ENCODE measurements at regions not wholly inside any gene's neighbourhood (a gene's known extent, or its start where the extent isn't known, plus 50 kb on each side); places are given as distances from the start of the nearest gene placed in this dataset.
"Not testable (repeated sequence)": the region's sequence is repeated elsewhere in the genome, so short reads cannot be mapped to it uniquely, and the experiment has no call there.

DNA sequence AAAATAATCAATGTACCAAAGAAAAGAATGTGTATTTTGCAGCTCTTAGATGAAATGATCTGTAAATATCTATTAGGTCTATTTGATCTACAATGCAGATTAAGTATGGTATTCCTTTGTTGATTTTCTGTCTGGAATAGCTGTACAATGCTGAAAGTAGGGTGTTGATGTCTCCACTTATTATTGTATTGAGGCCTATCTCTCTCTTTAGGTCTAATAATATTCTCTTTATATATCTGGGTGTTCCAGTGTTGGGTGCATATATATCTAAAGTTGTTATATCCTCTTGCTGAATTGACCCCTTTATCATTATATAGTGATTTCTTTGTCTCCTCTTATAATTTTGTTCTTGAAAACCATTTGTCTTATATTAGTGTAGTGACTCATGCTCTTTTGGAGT is 885.5 kb upstream of the FOXG1 start:
- intact Hi-C loops (cut with DNase I), result no loop called here
- DNase-seq (ENCODE audit: missing footprints) (no peak), ATAC-seq (no peak)

DNA sequence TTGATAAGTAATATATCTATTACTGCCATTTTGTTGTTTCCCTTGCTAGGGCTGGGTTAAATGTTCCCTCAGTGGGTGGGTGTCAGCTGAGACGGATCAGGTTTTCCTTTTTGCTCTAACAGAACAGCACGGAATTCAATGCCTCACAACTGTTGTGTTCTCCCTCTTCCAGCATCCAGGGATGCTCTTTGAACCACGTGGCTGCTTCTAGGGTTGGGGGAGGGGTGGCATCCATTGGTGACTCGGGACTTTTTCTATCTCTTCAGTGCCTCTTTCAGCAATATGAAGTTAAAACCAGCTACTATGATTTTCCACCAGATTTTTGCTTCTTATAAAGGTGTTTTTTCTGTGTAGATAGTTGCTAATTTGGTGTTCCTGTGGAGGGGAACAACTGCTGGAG is 884.9 kb upstream of the FOXG1 start:
- no peak for ATAC-seq
- intact Hi-C loops (cut with DNase I), result no loop called here
- DNase-seq (ENCODE audit: missing footprints), result no peak

DNA sequence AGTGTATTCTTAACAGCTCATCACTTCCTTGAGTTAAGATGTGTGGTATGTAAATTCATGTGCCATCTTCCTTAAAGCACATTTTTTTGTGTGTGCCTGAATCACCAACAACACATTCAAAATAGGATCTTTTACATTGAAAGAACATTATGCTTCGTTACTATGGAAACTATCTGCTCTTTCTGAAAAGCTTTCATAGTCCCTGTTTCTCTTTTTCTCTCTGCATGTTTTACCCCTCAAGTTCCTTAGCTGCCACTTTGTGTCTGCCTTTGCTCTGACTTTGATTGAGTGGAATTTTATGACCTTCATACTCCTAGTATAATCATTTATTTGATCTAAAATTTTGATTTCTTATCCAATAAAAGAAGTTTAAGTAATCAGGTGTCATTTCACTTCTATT is 880.3 kb upstream of the FOXG1 start:
- intact Hi-C loops (cut with DNase I), result no loop called here
- DNase-seq (ENCODE audit: missing footprints) (no peak), ATAC-seq (no peak)

DNA sequence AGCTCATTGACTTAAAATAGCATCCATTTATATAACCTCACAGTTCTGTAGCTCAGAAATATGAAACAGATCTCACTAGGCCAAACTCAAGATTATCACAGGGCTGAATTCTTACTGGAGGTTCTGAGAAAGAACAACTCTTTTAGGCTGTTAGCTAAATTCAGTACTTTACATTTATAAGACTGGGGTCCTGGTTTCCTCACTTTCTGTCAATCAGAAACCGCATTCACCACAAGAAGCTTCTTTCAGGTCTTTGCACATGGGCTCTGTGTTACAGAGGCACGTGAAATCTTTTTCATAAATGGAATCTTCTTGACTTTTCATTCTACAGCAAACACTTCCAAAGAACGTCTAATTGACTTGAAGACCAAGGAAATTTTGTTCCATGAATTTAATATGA is 876.3 kb upstream of the FOXG1 start:
- ATAC-seq (no peak), DNase-seq (ENCODE audit: missing footprints) (no peak)
- intact Hi-C loops (cut with DNase I), result no loop called here

DNA sequence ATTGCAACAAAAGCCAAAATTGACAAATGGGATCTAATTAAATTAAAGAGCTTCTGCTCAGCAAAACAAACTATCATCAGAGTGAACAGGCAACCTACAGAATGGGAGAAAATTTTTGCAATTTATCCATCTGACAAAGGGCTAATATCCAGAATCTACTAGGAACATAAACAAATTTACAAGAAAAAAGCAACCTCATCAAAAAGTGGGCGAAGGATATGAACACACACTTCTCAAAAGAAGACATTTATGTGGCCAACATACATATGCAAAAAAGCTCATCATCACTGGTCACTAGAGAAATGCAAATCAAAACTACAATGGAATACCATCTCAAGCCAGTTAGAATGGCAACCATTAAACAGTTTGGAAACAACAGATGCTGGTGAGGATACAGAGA is 858.1 kb upstream of the FOXG1 start:
- intact Hi-C loops (cut with DNase I); ATAC-seq; DNase-seq (ENCODE audit: missing footprints): not testable (repeated sequence)

DNA sequence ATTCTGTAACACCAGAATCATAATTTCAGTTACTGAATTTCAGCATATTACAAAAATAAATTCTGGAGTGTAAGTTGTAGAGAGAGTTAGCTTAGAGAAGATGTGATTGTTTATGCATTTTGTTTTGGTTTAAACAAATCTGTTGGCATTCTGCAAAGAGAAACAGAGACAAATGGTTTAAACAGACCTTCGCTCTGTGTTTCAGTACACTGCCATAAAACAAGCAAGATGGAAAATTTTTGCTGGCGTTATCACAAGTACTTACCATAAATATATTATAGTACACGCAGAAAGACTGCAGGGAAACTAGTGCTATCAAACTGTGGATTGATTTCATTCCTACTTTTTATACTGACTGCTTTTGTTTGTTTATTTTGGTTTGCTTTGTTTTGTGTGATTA is 850.3 kb upstream of the FOXG1 start:
- DNase-seq (ENCODE audit: missing footprints) (no peak), ATAC-seq (no peak)
- intact Hi-C loops (cut with DNase I), result no loop called here

DNA sequence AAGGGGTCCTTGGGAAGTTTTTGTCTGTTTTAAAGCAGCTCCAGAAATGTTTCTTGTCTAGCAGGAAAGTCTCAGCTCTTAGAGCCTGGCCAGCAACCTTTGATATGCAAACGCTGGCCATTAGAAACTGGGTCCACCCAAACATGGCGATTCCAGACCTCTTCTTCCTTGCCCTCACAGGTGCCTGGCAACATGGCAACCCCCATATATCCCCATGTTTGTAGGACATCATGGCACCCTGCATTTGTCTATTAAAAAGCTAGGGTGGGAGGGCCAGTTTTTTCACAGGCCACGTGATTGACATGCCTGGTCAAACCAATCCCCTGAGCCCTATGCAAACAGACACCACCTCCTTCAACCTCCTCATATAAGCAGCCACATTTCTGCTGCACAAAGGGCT is 848.7 kb upstream of the FOXG1 start:
- intact Hi-C loops (cut with DNase I), result no loop called here
- DNase-seq (ENCODE audit: missing footprints), result no peak
- ATAC-seq, result no peak

DNA sequence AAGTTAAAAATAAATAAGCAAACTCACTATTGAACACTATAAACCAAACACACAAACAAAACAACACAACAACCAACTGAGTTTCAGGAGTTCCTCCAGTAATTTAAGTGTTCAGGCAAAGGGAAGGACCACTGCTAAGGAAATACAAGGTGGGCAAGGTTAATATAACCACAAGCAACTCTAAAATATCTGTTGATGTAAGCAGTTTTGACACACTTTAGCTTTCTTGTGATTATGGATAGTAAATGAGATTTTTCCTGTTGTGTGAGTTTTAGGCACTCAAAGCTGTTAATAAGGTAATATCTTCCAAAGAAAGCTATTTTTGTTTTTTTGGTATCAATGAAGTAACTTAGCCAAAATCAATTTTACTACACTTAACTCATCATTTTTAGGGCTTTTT is 839.1 kb upstream of the FOXG1 start:
- intact Hi-C loops (cut with DNase I), result no loop called here
- no peak for ATAC-seq
- no peak for DNase-seq (ENCODE audit: missing footprints)

DNA sequence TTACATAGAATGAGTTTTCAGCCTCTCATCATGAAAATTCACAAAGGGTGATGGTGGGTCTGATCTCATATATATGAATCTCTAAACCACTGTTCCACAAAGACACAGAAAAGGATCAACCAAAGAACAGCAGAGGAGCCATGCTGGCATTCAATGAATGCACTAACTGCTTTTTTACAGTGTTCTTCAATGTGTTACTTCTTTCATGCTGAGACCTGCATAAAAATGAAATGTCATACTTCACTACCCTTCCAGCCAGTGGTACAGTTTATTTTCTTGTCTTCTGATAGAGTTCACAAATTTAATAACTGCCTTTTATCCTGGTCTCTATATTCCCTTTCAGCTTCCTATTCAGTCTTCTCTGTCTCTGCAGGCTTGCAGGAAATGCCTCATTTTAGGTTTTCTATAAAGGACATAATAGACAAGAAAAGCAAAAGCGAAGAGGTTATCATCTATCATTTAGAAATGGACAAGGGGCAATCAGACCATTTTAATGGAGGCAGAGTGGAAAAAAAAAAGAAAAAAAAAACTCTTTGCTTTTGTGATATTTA is 836.7 kb upstream of the FOXG1 start:
- DNase-seq (ENCODE audit: missing footprints), result no peak
- intact Hi-C loops (cut with DNase I), result no loop called here
- no peak for ATAC-seq

DNA sequence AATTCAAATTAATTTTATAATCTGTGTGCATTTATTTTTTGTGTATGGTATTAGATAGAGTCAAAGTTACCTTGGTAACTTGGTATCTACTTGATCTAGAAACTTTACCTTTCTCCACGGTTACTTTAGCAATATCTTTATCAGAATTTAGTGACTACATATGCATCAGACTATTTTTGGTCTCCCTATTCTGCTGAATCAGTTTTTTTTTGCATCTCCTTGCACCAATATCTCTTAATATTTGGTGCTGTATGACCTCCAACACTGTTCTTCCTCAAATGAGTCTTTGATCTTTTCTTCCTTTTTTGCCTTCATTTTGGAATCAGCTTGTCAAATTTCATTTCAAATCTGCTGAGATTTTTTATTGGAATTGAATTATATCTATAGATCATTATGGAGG is 828.2 kb upstream of the FOXG1 start:
- DNase-seq (ENCODE audit: missing footprints), result no peak
- ATAC-seq, result no peak
- intact Hi-C loops (cut with DNase I), result no loop called here

DNA sequence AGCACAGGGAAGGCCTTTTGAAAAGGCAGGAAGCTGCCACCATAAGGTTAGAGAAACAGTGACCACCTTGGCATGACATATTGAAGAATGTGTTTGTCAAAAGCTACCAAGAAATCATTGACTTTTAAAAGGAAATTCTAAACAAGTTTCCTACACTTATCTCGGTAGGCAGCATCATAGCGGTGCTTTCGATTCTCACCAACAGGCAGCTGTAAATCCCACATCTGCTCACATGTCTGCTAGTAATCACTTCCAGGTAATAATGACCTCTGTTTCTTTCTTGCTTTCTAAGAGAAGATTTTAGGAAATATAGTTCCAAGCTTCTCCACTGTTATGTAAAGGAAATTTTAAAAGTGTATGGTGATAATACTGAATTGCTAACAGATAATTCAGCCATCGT is 821.1 kb upstream of the FOXG1 start:
- no peak for DNase-seq (ENCODE audit: missing footprints)
- intact Hi-C loops (cut with DNase I), result no loop called here
- no peak for ATAC-seq

DNA sequence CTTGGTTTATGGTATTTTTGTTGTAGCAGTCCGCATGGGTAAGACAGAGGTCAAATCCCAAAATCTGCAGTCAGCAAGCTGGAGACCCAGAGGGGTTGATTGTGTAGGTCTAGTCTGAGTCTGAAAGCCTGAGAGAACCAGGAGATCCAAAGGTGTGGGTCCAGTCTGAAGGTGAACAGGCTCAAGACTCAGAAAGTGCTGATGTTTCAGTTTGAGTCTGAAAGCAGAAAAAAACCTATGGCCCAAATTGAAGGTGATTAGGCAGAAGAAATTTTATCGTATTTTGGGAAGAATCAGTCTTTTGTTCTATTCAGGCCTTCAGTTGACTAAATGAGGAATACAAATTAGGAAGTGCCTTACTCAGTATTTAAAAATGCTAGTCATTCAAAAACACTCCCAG is 807.8 kb upstream of the FOXG1 start:
- intact Hi-C loops (cut with DNase I), result no loop called here
- DNase-seq (ENCODE audit: missing footprints), result no peak
- ATAC-seq, result no peak

DNA sequence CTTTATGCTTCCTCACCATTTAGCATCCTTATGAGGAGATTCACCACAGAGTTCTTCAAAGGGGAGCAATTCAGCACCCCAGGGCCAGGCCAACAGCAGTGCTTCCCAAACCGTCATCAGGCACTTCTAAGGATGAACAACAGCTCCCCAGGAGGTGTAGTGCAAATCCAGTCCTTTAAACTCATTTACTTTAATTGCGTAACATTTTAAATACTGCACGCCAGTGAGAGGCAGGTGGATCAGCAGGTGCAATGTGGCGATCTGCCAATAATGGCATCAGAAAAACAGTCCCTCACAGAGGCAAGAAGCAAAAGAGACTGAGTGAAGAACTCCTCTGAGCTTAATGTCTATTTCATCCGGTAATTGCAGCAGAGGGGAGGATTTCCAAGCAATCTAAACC is 770.9 kb upstream of the FOXG1 start:
- intact Hi-C loops (cut with DNase I), result no loop called here
- DNase-seq (ENCODE audit: missing footprints) (peak; percentile 14), ATAC-seq (no peak)

DNA sequence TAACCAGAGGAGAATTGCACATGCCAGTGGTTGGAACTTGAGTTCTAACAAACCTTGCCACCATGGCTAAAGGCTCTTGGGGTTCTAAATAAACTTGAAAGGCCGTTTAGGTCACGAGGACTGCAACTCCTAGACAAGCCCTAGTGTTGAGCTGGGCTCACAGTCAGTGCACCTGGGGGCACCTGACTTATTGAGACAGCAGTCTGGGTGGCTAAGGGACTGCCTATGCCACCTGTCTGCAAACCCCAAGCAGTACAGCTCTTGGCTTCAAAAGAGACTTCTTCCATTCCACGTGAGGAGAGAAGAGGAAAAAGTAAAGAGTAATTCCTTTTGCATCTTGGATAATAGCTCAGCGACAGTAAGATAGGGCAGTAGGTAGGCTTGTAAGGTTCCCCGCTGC is 765.6 kb upstream of the FOXG1 start:
- intact Hi-C loops (cut with DNase I), result no loop called here
- ATAC-seq, result no peak

DNA sequence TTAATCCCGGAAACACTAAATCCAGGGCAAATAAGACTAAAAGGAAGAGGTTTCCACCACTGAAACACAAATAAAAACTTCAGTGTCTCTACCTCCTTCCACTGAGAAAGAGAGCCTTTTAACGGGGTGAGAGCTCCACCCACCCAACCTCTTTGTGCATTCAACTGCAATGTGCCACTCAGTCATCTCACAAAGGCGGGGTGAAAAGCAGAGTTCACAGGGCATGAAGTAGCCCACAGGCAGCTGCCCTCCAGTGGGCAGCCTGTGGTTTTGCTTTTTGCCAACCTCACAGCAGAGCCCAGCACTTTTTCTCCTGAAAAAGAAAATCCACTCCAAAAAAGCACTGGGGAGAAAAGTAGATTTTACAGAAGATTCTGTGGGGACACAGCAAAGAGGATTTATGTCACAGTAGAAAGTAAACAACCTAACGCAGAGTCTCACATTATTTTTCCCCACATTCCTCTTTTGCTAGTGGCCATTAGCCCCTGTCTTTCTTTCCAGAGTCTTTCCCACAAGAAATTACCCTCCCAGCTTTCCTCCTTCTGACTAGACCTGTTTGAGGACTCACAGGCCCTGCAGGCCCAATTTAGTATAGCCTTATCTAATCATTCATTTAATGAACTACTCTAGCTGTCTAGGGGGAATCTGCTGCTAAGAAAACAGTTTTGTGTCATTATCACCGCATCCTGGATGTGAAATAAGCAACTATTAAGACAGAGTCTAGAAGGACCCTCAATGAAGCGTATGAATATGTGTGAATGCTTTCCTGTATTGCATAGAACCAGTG is 753.8 kb upstream of the FOXG1 start:
- ATAC-seq (no peak), DNase-seq (ENCODE audit: missing footprints) (no peak)
- intact Hi-C loops (cut with DNase I), result no loop called here

More for the DNA sequence above, 765.6 kb upstream of the FOXG1 start:
- DNase-seq (ENCODE audit: missing footprints), result peak; percentile 5

DNA sequence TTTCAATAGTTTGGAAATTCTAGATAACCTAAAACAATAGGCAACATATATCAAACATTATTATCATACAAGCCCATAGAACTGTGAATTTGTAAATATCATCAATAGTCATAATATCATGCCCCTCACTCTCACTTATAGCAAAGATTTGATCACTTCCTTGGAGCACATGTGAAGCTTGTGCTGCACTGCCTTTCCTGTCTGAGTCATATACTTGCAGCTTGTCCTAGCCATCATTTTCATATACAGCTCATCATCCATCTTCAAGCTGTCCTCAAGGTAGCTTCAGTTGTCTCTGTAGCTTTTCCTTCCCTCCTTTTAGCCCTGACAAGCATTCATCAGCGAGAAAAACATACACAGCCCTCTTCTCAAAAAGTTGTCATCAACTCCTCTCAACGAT is 746.5 kb upstream of the FOXG1 start:
- intact Hi-C loops (cut with DNase I), result no loop called here
- ATAC-seq (no peak), DNase-seq (ENCODE audit: missing footprints) (no peak)

DNA sequence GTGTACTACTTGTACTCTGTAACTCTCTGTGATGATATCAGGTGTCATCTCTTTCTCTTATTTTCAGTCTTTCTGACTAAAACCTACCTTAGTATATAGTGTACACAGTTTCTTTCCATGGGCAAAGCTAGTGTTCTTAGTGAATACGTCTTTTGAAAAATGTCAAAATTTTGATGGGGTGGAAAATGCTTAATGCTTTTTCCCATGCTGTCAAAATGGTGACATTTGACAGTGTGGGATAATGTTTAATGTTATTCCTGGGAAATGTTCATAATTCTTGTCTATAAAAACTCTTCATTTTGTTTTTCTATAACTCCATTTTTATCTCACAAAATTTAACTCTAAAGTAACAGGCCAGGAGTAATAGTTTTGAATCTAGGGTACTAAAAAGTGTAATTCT is 742.7 kb upstream of the FOXG1 start:
- no peak for DNase-seq (ENCODE audit: missing footprints)
- no peak for ATAC-seq
- intact Hi-C loops (cut with DNase I), result no loop called here

DNA sequence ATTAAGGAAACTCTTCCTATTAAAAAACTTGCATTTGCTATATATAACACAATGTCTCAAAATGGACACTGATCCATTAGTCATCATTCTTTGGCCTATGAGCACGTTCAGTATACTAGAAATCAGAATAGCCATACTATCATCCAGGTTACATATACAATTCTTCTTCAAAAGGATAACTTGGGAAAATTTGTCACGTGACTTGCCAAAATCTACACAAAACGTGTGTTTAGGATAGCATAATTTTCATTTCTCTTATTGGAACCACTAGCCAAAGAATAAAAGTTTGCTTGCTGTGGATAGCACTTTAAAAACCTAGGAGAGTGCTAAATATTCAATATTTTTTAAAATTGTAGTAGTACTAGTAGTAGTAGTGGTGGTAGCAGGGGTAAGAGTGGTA is 714.3 kb upstream of the FOXG1 start:
- no peak for ATAC-seq
- intact Hi-C loops (cut with DNase I), result no loop called here
- DNase-seq (ENCODE audit: missing footprints), result no peak

DNA sequence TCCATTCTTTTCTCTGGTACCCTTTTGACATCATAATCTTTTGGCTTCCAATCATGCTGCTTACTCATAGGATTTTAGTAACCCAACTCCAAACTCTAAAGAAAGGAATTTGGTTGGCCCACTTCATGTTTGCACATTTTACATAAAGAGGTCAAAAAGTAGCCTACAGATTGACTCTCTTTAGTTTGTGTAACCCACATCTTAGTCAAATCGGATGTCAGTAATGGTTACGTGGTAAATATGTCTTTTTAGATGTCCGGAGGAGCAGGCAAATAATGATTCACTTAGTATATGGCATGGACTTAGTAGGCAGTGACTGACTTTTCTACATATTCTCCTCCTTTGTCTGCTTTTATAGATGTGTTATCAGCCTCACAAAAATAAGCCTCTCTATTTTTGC is 711.6 kb upstream of the FOXG1 start:
- intact Hi-C loops (cut with DNase I), result no loop called here
- no peak for DNase-seq (ENCODE audit: missing footprints)
- ATAC-seq, result no peak

DNA sequence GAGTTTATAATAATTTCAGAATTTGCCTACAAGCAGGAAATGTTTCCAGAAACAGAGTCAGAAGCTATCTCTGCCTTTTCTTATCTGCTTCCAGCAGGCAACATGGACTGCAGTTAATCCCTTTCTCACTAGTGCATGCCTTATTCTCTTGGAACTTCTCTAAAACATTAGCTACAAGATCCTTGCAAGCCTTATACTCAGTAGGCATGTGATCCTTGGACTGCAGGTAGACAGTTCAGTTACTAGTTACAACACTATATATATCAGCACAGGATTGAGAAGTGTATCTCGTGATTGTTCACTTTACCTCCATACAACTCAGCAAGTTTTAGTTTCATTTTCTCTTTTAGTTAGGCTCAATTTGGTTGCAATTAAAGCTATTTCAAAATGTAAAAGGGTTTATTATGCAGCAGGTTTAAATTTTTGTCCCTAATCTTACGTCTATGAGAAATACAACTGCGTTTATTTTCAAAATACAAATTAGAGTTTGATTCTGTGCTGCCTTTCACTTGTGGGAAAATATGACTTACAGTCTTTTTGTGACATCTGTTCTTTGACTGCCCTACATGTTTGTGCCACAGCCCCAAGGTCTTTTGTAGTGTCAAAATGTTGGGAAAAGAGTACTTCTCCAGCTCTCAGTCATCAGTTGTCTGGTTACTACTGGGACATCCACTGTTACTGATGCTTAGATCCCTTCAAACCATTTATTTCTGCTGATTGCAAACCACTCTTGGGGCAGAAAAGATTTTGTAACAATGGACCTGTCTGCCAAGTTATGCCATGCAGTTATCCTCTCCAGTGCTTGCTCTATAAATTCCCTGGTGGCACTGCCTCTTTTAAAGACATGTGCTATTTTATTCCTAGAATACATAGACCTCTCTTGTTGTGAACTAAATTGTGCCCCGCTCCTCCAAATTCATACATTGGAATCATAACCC is 709.0 kb upstream of the FOXG1 start:
- ATAC-seq (no peak), DNase-seq (ENCODE audit: missing footprints) (no peak)
- intact Hi-C loops (cut with DNase I), result no loop called here
